ENCODE measurements at regions not wholly inside any gene's neighbourhood (a gene's known extent, or its start where the extent isn't known, plus 50 kb on each side); places are given as distances from the start of the nearest gene placed in this dataset.

DNA sequence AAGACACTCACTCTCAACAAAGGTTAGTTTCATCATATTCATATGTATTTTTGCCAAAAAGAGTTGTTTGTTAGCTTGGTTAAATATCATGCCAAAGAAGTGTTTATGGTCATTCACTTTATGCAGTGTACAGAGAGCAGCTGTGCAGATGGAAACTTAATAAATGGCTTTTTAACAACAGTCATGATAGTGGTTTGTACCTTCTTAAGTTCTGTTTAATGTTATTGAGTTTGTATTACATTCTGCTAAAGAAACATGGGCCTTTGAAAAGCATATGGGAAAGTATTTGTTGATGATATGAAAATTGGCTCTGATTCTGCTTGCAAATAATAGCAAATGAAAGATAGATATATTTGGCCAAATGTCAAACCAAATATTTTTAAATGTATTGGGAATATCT lies 607.3 kb downstream of the NCAM2 start:
- no peak for DNase-seq

DNA sequence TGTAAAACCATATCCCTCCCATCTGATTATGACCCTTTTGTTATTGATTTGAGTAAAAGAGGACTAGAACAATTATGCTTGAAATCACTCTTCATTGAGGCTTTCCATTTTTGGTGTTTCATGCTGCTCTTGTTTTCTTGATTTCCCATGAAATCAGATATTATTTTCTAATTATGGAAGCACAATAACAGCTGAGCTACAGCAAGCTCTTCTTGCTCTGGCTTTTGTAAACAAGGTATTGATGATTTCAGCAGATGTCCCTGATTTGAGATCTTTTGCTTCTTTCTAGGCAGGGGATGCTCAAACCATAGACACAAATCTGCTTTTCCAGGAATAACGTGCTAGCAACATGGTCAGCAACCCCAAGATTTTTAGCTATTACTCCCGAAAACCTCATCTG lies 607.8 kb downstream of the NCAM2 start:
- no peak for DNase-seq

DNA sequence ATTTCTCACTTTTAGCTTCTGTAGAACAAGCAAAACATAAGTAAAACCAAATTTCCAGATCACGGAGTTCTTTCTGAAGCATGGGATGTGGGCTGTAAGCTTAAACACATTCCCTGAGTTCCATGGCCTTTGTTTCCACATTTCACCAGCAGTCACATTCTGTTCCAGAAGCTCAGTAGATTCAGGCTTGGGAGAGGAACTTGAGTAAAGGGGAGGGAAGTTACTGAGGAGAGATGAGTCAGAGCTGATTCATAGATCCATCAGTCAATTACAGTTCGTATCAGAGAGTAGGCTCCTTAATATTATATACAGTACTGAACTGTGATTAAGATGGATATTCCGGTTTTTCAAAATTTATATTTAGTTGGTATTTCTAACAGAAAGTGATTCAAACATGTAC lies 614.3 kb downstream of the NCAM2 start:
- no peak for DNase-seq

DNA sequence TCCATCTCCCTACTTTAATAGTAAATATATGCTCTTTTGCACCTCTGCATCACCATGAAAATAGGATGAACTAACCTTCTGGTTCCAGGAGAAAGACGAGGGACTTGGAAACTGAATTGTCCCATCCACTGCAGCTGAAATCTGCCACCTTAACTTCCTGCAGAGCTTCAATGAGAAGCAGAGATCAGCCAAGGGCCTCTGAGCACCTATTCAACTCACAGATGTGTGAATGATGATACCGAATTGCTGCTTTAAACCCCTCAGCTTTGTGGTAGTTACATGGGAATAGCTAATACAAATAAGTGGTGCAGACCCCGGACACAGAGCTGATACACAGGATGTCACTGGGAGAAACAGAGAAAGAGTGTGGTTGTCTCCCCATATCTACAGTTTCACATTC lies 616.8 kb downstream of the NCAM2 start:
- DNase-seq, result no peak

DNA sequence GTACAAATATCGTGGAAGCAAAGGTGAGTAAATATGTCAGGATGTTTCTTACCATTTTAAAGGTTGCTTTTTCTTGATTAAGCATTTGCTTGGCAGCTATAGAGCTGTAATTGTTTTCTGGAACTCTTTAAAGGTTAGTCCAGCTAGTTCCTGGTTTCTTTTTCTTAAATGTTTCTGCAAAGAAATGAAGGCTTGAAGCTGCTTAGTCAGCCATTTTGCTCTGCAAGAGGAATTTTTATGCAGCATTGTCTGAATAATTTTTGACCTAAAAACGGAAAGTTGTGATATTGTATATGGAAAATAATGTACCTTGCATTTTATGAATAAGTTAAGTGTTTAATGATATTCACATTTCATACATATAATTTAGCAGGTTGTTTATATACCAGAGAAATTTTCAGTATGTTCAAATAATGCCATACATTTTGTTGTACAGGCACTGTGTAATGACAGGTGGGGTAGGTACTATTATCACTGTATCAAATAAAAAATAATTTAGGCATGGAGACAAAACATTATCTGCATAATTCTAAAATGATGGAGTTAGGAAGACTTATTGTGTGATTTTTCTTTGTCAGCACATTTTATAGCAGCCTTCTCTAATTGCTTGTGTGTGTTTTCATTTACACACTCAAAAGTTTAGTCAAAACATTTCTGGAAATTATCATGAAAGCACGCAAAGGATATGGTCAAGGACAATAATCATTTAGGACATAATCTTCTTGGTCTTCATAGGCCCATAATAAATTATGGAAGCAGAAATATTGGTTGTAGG lies 624.4 kb downstream of the NCAM2 start:
- DNase-seq, result no peak

DNA sequence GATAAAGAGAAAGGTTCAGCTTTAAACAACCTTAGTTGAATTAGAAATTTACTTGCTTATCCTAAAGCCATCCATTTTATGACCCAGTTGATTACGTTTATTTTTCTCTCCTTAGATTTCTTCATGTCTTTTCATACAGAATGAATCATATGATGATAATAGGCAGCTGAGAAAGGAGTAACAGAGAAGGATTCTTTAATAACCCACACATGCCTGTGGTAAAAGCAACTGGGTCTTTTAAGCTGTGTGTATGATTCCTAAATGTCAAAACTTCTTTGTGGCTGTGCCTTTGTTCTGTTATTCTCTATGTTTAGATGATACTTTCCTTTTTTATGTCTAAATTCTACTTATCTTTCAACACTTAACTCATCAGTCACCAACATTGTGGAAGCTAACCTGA lies 626.5 kb downstream of the NCAM2 start:
- no peak for DNase-seq

DNA sequence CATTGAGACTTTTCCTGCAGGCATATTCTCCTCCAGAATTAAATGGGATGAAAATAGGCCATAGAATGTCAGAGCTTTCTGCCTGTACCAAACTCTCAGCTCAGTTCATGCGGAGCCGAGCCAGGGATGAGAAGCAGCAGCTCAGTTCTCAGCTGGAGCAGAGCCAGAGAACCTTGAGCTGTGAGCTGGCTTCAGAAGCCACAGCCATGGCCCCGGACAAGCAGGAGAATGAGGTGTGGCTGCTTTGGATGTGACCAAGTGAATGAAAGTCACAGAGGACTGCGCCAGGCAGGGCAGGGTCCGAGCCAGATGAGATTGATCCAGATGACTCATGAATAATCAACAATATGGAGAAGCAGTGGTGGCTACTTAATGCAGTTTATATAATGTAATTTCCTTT lies 633.8 kb downstream of the NCAM2 start:
- DNase-seq, result no peak

DNA sequence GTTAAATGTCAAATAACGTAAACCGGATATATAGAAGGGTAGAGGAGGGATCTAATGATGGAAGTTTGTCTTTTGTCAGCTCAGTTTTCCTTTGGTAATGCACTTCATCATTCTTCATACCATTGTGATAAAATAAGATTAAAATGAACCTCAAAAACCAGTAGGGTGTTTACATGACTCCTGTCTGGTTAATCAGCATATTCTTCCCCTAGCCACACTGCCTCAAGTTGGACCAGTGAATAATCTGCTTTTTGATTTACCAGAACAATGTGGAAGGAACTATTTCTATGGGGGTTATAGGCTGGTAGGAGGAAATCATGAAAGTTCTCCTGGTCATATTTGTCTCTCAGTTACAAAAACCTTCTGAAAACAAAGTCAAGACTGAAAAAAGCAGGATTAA lies 634.7 kb downstream of the NCAM2 start:
- no peak for DNase-seq

DNA sequence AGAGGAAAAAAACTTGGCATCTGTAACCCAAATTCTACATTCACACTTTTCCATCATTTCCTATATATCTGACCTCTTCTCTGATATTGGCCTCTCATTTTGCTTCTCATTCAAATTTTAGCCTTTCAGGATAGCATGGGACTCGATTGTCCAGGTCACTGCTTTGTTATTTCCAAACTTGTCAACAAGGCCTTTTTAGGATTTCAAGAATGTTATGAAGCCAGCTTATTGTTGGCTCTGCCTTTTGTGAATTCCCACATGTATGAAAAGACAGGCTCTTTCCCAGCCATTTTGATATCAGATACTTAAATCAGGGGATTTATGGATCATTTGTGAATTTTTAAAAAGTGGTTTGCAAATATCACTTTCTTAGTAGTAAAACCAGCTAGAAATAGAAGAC lies 663.5 kb downstream of the NCAM2 start:
- DNase-seq, result no peak

DNA sequence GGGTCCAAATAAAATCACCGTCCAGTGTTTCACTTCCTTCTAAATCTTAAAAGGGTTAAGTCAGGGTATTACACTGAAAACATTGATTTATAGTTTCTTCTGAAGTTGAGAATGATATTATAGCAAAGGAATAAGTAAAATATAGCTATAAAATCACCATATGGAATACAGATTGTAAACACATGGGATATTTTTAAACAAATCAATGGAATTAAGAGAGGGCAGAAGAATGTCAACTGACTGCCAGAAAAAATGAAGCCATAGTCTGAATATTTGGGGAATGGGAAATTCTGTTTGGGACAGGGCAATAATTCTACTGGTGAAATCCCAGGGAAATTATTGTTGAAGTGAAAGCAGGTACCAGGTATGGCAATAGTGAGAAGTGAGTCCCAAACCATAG lies 664.6 kb downstream of the NCAM2 start:
- DNase-seq, result no peak

DNA sequence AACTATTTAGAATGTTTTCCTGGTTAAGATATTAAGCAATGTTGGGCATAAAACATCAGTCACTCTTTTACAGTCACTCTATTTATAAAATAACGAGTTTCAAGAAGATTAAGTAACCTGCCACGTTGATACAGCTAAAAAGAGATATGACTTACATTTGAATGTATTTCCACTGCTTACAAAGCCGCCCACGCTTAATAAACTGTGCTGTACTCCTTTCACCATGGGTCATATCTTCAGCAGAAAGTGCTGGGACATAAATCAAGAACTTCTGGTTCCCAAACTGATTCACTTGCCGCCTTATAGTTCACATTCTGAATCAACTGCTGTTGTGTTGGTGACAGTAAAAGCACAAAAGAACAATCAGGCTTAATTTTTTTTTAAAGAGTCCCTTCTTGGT lies 666.7 kb downstream of the NCAM2 start:
- no peak for DNase-seq

DNA sequence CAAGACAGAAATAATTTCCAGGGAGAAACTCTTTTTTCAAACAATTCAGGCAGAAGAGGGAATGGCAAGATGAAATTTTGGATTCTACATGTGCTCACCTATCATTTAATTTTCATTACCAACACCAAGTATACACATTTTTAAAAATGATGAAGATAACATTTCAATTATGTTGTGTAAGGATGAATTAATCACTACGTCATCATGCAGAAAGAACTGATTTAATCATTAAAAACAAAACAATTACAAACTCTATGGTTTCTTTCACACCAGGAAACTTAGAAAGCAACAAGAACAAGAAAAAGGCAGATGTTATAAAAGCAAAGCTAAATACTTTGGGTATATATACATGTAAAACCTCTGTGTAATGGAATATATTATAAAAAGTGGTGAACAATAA lies 668.5 kb downstream of the NCAM2 start:
- no peak for DNase-seq

DNA sequence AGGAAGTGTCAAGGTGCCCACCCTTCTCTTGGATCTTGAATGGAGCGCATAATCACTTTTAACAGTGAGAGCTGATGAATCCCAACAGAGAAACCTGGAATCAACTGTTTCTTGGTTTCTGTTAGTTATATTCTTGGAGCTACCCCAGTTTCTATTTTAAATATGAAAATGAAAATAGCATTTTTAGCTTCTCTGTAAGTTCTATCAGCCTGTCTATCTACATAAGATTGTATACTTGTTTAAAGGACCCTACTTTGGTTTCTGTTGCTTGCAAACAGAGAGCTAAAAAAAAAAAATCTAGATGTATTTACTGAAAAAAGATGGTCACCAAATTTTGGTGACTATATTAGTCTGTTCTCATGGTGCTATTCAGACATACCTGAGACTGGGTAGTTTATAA lies 670.0 kb downstream of the NCAM2 start:
- no peak for DNase-seq

DNA sequence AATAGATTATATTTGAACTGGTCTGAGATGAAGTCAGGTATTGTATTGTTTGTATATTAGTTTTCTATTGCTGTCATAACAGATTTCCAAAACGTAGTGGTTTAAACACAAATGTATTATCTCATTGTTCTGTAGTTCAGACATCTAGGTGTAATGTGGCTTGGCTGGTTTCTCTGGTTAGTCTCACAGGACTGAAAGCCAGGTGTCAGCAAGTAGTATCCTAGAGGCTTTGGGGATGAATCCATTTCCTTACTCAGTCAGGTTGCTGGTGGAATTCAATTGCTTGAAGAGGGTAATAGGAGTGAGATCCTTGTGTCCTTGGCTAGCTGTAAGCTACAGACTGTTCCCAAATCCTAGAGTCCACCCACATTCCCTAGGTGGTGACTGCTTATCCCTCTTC lies 675.8 kb downstream of the NCAM2 start:
- DNase-seq, result no peak

DNA sequence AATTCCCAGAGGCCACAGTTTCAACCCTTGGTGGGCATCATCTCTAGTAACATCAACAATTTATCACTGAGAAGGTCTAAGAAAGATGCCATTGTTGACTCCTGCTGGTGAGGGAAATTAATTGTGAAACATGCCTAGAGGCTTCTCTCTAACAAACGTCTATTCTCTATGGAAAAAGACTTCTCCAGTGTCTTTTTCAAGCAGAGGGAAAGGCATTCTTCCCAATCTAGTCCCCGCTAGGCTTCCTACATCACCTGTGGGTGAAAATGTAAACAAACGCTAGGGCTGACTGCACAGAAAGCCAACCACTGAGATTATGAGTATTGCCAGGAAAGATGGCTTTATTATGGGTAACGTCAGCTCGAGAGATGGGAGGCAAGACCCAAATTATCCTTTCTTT lies 677.4 kb downstream of the NCAM2 start:
- no peak for DNase-seq

DNA sequence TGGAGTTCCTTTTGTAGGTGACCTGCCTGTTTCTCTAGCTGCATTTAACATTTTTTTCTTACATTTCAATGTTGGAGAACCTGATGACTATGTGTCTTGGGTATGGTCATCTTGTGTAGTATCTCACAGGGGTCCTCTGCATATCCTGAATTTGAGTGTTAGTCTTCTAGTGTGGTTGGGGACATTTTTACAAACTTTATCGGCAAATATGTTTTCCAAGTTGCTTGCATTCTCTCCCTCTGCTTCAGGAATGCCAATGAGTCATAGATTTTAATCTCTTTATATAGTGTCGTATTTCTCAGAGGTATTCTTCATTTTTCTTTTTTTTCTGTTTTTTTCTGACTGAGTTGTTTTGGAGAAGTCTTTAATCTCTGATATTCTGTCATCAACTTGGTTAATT lies 684.0 kb downstream of the NCAM2 start:
- DNase-seq, result no peak

DNA sequence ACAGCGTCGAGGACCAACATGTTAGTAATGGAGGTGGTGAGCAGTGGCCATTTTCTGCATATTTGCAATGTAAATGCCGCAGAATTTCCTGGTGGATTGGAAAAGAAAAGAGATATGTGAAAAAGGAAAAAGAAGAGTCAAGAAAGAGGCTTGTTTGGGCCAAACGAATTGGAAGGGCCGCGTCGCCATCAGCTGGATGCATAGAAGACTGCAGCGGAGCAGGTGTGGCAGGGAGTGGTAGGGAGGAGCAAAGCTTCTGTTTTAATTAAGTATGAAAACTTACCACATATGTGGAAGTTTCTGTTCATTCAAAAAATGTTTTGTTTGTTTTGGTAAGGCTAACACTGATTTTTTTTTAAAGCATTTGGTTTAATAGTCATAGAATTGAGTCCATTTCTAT lies 690.7 kb downstream of the NCAM2 start:
- DNase-seq, result no peak

DNA sequence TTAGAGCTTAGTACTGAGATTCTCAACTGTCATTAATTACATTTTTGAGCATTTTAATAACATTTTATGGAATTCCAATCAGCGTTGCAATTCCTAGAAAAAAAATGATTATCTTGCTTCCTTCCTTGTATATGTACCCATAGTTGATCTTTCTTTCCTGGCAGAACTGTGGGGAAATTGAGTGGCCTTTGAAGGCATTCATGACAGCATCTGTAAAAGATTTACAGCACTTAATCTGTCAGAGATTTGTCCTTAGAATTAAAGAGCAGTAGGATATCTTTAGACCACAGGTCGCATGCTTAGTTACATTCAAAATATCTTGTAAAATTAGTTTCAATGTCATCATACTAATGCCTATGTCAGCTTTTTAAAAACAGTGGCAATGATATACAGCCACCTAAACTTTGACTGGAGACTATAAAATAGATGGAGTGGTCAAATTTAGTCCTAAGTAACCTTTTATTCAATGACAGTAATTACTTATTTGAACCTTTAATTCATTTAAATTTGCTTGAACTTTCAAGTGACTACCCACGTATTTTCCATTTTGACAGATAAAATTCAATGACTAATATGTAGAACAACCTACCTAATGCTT lies 692.0 kb downstream of the NCAM2 start:
- no peak for DNase-seq

DNA sequence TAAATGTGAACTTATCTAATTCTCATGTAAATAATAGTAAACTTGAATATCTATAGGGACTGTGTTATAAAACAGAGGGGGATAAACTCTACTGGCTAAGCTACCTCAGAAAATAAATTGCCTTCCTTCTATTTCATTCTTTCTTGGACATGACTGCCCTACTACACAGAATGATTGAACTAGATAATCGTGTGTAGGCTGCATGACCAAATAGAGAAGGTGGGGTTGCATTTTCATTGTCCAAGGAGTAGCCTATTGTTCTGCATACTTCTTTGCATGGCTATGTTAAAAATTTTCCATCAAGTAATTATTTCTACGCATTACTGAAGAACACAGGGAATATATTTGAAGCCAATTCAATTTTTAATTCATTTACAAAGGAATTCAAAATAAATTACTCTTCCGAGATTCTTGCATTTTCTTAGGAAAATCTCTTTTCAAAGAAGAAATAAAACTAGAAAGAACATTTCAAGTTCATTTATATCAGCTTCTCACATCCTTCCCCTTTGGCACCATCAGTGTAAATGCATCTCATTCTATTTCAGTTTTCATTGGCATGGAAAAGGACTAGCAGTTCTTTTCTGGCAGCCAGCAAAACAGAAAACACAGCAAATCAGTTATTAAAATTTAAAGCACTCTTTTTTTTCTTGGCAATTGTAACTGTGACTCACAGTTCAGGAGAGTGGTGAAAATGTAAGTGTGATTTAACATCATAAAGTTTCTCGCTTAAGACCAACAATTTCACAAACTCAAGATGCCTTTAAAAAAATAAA lies 714.7 kb downstream of the NCAM2 start:
- no peak for DNase-seq

DNA sequence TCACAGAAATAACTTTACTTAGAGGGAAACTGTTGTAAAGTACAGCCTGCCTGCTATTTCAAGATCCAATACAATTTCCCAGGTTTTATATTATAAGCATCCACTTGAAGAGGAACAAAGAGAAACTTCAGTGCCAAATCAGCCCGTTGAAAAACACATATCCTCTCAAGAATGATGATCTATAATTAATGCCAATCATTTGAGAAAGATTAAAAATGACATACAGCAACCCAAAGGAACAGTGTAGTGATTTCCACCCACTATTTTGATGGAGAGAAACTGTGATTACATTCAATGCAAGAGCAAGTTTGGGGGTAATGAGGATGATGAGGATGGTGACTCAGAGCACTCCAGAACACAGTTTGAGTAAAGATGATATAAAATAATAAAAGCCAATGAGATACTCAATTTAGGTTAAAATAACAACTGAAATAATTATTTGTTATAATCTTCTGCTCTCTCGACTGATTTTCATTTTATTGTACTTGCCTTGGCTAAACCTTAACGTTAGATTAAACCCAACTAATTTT lies 715.5 kb downstream of the NCAM2 start:
- DNase-seq, result no peak

DNA sequence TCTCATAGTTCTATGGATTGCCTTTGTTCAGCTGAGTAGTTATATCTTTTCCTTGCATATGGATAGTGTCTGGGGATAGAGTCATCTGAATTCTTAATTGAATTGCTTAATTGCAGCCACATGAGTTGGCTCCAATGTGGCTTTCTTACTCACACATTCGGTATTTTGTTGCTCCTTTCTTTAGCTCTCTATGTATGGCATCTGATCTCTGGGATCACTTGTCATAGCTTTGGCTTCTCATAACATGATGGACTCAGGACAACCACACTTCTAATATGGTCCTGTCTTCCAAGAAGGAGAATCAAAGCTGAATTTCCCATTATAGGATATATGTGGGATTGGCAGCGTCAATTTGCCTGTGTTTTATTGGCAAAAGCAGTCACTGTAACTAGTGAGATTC lies 716.2 kb downstream of the NCAM2 start:
- DNase-seq, result no peak

DNA sequence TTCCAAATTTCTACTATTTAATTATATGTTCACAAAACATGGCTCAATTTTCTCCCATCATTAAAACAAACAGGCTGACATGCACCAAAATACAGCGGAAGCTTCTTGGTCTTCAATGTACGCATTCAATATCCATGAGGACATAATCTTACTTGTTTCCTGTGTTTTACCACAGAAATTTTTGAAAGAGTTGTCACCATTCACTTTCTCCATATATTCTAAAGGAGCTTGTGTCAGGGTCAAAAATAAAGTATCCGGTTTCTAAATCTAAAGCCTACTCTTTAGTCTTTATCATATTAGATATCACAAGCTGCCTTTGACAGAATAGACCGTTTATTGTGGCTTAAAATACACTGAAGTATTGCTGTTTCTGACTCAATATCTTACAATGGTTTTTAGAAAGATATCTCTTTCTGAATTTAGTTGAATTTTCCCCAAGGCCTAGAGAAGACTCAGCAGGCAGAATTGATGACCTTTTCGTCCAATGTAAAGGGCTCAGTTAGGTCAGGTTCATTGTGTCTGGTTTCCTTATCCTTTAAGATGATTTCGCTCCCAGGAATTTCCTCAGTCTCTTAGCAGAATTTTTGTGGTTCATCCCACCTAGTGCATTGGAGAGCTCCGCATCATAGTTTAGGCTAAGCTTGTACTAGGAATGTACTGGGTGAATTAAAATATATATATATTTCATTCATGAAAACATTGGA lies 717.2 kb downstream of the NCAM2 start:
- no peak for DNase-seq

DNA sequence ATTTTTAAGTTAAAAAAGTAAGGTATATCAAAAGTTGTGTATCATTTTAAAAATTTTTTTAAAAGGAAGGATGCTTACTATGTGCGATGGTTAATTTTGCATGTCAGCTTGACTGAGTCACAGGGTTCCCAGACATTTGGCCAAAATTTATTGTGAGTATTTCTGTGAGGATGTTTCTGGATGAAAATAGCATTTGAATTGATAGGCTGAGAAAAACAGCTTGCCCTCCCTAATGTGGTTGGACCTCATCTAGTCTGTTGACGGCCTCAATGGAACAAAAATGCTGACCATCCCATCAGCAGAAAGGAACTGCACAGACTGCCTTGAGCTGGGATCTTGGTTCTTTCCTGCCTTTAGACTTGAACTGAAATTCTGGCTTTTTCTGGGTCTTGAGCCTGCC lies 724.5 kb downstream of the NCAM2 start:
- no peak for DNase-seq

Data from GDM1 (cell line).